K562 (cell line): ENCODE measurements at regions not wholly inside any gene's neighbourhood (a gene's known extent, or its start where the extent isn't known, plus 50 kb on each side); places are given as distances from the start of the nearest gene placed in this dataset.

Source experiments
- ATAC-seq: fragments of 200-7000 bp; cut with Tn5 transposase; 3 replicates; pipeline ENCODE4 v1.9.1; 2020; ENCODE audit warnings: moderate library complexity
- BruUV-seq: library from RNA; stranded (reverse); fragments of 400-500 nt; replicated peaks from 2 replicates; lab custom pipeline; 2021; lab: Mats Ljungman, UMichigan
- CTCF ChIA-PET: fragments of 300-600 bp; formaldehyde crosslinking; extraction: SDS; loops from one replicate; lab custom pipeline; 2021; ENCODE audit warnings: low intra/inter-chr PET ratio; lab: Yijun Ruan, JAX
- POLR2A ChIA-PET: fragments of 300-600, 350-650 bp; sonication (Branson Sonifier 250); formaldehyde crosslinking; extraction: SDS; loops from one replicate; lab custom pipeline; 2021; ENCODE audit warnings: antibody characterized with exemption, inconsistent platforms; lab: Yijun Ruan, JAX
- DNase-seq, 4 experiments: peaks; one replicate each; pipeline versions ENCODE4 v3.0.0 to v3.0.0-alpha.2; 2011 to 2018; ENCODE audit warnings: low spot score in 3 of 4, mixed read lengths in 3 of 4; ENCODE audit errors: extremely low read depth in 1 of 4
- FAIRE-seq: peaks from 2 replicates; lab custom pipeline; 2011; peaks lifted over from hg19 to GRCh38; lab: Jason Lieb, UNC
- H2AFZ ChIP-seq: 2 replicates; pipeline ENCODE4 v1.6.0; 2011; ENCODE audit warnings: low read depth, low read length, control low read depth, inconsistent platforms
- H3K27ac ChIP-seq: fragments of 200-600 bp; 3 replicates; pipeline ENCODE4 v1.8.0; 2011; ENCODE audit warnings: low read depth, mild to moderate bottlenecking, control low read depth, inconsistent platforms, low read length, moderate library complexity, mixed read lengths; ENCODE audit errors: extremely low read depth
- H3K27me3 ChIP-seq, 2 experiments: fragments of 300-600 bp in 1 of 2; 2 replicates in 1 of 2; 3 replicates in 1 of 2; pipeline versions ENCODE4 v1.6.0 to v1.8.0; 2011; ENCODE audit warnings: inconsistent platforms in 2 of 2, low read length in 2 of 2, mild to moderate bottlenecking in 1 of 2, mixed read lengths in 1 of 2, moderate library complexity in 1 of 2; ENCODE audit not compliant: control insufficient read depth in 2 of 2, insufficient read depth in 2 of 2
- H3K36me3 ChIP-seq: fragments of 300-600 bp; 3 replicates; pipeline ENCODE4 v1.8.0; 2011; ENCODE audit warnings: mild to moderate bottlenecking, low read length, inconsistent platforms; ENCODE audit not compliant: control insufficient read depth, insufficient read depth
- H3K4me1 ChIP-seq, 2 experiments: fragments of 200-600 bp in 1 of 2; replicated peaks in 1 of 2; 2 replicates in 1 of 2; 3 replicates in 1 of 2; pipeline versions ENCODE4 v1.5.1 to v1.8.0; 2011; ENCODE audit warnings: inconsistent platforms in 2 of 2, low read length in 2 of 2, mild to moderate bottlenecking in 1 of 2, mixed read lengths in 1 of 2, moderate library complexity in 1 of 2; ENCODE audit not compliant: control insufficient read depth in 2 of 2, insufficient read depth in 2 of 2
- H3K4me2 ChIP-seq: 2 replicates; pipeline ENCODE4 v1.6.1; 2011; ENCODE audit warnings: low read length, control low read depth, inconsistent platforms, mixed read lengths; ENCODE audit not compliant: insufficient read depth
- H3K4me3 ChIP-seq: fragments of 200-600 bp; sonication (generic), shearing (Covaris generic); 2 replicates; pipeline ENCODE4 v1.5.1; 2016; ENCODE audit warnings: control low read depth, inconsistent platforms
- H3K79me2 ChIP-seq: fragments of 200-600 bp; 3 replicates; pipeline ENCODE4 v1.8.0; 2011; ENCODE audit warnings: low read length, inconsistent platforms; ENCODE audit not compliant: control insufficient read depth, insufficient read depth
- H3K9ac ChIP-seq, 2 experiments: 2 replicates each; pipeline versions ENCODE4 v1.6.0 to v1.6.1; 2011; ENCODE audit warnings: low read depth in 2 of 2, low read length in 2 of 2, control low read depth in 1 of 2, inconsistent platforms in 1 of 2, mild to moderate bottlenecking in 1 of 2, mixed read lengths in 1 of 2; ENCODE audit not compliant: insufficient read depth in 1 of 2
- H3K9me1 ChIP-seq: one replicate; pipeline ENCODE4 v1.6.0; 2011; ENCODE audit warnings: inconsistent platforms, mild to moderate bottlenecking, low read length, moderate library complexity; ENCODE audit not compliant: control insufficient read depth, insufficient read depth
- H3K9me3 ChIP-seq: replicated peaks from 2 replicates; pipeline ENCODE4 v1.5.1; 2011; ENCODE audit warnings: low read depth, low read length, inconsistent platforms; ENCODE audit not compliant: control insufficient read depth, insufficient read depth
- H4K20me1 ChIP-seq: replicated peaks from 2 replicates; pipeline ENCODE4 v1.6.1; 2011; ENCODE audit warnings: low read length, inconsistent platforms, mixed read lengths; ENCODE audit not compliant: control insufficient read depth, insufficient read depth
- NCOA1 ChIP-seq: fragments of 450-650 bp; IDR thresholded peaks from 2 replicates; pipeline ENCODE4 v1.6.1; 2016; ENCODE audit warnings: low read depth
- NUFIP1 ChIP-seq: fragments of 450-650 bp; IDR thresholded peaks from 2 replicates; pipeline ENCODE4 v1.6.1; 2018; ENCODE audit not compliant: partially characterized antibody
- PYGO2 ChIP-seq: fragments of 450-650 bp; IDR thresholded peaks from 2 replicates; pipeline ENCODE4 v1.6.1; 2016; ENCODE audit warnings: mild to moderate bottlenecking, missing genetic modification characterization, moderate library complexity, missing compliant biosample characterization
- SRF ChIP-seq, 2 experiments: fragments of 250-450, 450-650 bp in 1 of 2; sonication (Bioruptor Pico) in 1 of 2; sonication (generic) in 1 of 2; formaldehyde crosslinking; IDR thresholded peaks; 2 replicates each; pipeline versions ENCODE4 v1.5.0 to v1.5.1; 2020 to 2022; ENCODE audit warnings: mild to moderate bottlenecking in 1 of 2, missing genetic modification reagents in 1 of 2
- TEAD2 ChIP-seq: fragments of 450-650 bp; IDR thresholded peaks from 2 replicates; pipeline ENCODE4 v1.6.1; 2016; ENCODE audit warnings: missing genetic modification characterization, control low read depth, missing compliant biosample characterization
- ZC3H4 ChIP-seq: sonication (generic); formaldehyde crosslinking; IDR thresholded peaks from 2 replicates; pipeline ENCODE4 v1.9.0; 2021; ENCODE audit warnings: missing genetic modification reagents, borderline replicate concordance
- ZNF551 ChIP-seq: fragments of 250-450 bp; sonication (Bioruptor Pico); IDR thresholded peaks from 2 replicates; pipeline ENCODE4 v1.5.0; 2021; ENCODE audit warnings: mild to moderate bottlenecking, moderate library complexity
- WGBS: fragments of 100-300 bp; shearing (Covaris generic); methylation state at CpG from one replicate; pipeline ENCODE4 v1.1.6; 2016; ENCODE audit warnings: low coverage, mixed read lengths; ENCODE audit not compliant: insufficient coverage; ENCODE audit errors: missing lambda C conversion rate; 5-methylcytosine and 5-hydroxymethylcytosine counted together
- in situ Hi-C: fragments of 300-500 bp; cut with MboI; formaldehyde crosslinking; loops from 4 replicates; pipeline ENCODE4 v1.15.0; 2018; ENCODE audit warnings: inconsistent platforms, mixed read lengths
- intact Hi-C: fragments of 100-400 bp; cut with micrococcal nuclease; formaldehyde crosslinking; loops from 2 replicates; pipeline ENCODE4 v1.14.2; 2022
- TF ChIP-seq, protein P1 (sequence below): fragments of 150-350 bp; conservative IDR thresholded peaks from 2 replicates; pipeline ENCODE4 v1.6.1; 2014; ENCODE audit warnings: low read length
- TF ChIP-seq, protein P2 (sequence below): fragments of 450-650 bp; IDR thresholded peaks from 2 replicates; pipeline ENCODE4 v1.6.1; 2016; ENCODE audit warnings: borderline replicate concordance
- TF ChIP-seq, protein P3 (sequence below): fragments of 450-650 bp; IDR thresholded peaks from one replicate; pipeline ENCODE4 v1.6.1; 2018; ENCODE audit warnings: mild to moderate bottlenecking, moderate library complexity; ENCODE audit not compliant: partially characterized antibody

DNA sequence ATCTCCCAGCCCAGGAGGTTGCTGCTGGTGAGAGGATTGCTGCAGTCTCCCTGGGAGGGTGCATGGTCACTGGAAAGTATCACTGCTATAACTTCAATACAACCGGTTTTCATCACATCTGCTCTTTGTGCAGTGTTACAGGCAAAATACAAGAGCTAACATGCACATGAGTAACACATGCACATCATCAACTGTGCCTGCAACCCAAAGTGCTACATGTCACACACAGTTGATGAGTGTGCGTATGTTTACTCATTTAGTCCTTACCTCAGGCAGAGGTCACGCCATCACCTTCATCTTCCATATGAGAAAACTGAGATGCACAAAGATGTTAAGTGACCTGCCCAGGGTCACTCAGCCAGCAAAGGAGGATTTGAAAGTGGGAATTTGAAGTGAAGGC is 277.7 kb downstream of the FAM72C start:
- no peak for ATAC-seq
- no peak overlapping the region for H3K4me2 ChIP-seq
- FAIRE-seq, result no peak
- intact Hi-C loops, result no loop called here
- no peak overlapping the region for H3K27ac ChIP-seq
- no peak overlapping the region for H2AFZ ChIP-seq
- H4K20me1 ChIP-seq, result no peaks in the 10 kb centered on the region
- peaks cover 3 to 6% of the 10 kb centered on the region in 2 experiments; a peak in 2 of 5 replicates for H3K4me1 ChIP-seq
- no peak for DNase-seq
- no peak overlapping the region for H3K9ac ChIP-seq
- no peaks in the 10 kb centered on the region for H3K79me2 ChIP-seq
- no TSS peak for BruUV-seq
- POLR2A ChIA-PET, result no interaction called here
- no peaks in the 10 kb centered on the region for H3K36me3 ChIP-seq
- no peaks in the 10 kb centered on the region for H3K9me3 ChIP-seq
- TF ChIP-seq, protein P1, sequence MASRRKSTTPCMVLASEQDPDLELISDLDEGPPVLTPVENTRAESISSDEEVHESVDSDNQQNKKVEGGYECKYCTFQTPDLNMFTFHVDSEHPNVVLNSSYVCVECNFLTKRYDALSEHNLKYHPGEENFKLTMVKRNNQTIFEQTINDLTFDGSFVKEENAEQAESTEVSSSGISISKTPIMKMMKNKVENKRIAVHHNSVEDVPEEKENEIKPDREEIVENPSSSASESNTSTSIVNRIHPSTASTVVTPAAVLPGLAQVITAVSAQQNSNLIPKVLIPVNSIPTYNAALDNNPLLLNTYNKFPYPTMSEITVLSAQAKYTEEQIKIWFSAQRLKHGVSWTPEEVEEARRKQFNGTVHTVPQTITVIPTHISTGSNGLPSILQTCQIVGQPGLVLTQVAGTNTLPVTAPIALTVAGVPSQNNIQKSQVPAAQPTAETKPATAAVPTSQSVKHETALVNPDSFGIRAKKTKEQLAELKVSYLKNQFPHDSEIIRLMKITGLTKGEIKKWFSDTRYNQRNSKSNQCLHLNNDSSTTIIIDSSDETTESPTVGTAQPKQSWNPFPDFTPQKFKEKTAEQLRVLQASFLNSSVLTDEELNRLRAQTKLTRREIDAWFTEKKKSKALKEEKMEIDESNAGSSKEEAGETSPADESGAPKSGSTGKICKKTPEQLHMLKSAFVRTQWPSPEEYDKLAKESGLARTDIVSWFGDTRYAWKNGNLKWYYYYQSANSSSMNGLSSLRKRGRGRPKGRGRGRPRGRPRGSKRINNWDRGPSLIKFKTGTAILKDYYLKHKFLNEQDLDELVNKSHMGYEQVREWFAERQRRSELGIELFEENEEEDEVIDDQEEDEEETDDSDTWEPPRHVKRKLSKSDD, result no peak
- H3K9me1 ChIP-seq, result no peaks in the 10 kb centered on the region
- peaks cover 4 to 10% of the 10 kb centered on the region in 2 experiments; a peak in 2 of 5 replicates for H3K27me3 ChIP-seq
- CTCF ChIA-PET, result no interaction called here
- WGBS, result 2% methylated on average over 3 of the region's 3 CpGs
- in situ Hi-C loops, result no loop called here
- H3K4me3 ChIP-seq, result no peak overlapping the region

DNA sequence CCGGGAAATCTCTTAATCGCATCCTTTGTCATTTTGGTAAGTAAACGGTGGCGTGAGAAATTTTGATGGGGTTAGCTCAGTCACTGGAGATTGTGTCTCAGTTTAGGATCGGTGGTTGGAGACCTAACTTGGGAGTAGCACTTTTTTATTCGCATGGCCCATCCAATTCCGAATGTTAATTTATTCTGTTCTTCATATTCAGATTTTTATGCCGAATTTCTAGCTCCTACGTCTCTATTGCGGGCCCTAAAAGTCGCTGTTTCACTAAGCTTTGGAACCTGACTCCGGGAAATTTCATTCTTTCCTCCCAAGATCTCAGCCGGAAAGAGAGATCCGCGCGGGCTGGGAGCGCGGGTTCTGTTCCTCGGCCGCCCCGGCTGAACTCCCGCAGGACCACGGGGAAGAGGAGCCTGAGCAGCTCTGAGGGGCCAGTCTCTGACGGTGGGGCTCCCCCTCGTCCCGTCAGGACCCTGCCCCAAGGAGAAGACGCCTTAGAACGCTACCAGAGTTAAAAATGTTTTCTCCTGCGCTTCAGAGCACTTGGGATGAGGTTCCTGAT is 279.7 kb downstream of the FAM72C start:
- H3K4me2 ChIP-seq, result no peak overlapping the region
- in situ Hi-C loops, result no loop called here
- CTCF ChIA-PET, result no interaction called here

More for the DNA sequence above, 279.7 kb downstream of the FAM72C start:
- H3K9me3 ChIP-seq, result no peaks in the 10 kb centered on the region
- FAIRE-seq, result no peak
- DNase-seq, result no peak
- TF ChIP-seq ZC3H4 (CRISPR knock-in tag) (no peak), TEAD2 (no peak), ZNF551 (CRISPR knock-in tag) (no peak), SRF (CRISPR knock-in tag; IDR thresholded peaks at IDR 0.05) (no peak), NCOA1 (no peak), NUFIP1 (no peak), PYGO2 (tag) (no peak)
- TF ChIP-seq, protein P2, sequence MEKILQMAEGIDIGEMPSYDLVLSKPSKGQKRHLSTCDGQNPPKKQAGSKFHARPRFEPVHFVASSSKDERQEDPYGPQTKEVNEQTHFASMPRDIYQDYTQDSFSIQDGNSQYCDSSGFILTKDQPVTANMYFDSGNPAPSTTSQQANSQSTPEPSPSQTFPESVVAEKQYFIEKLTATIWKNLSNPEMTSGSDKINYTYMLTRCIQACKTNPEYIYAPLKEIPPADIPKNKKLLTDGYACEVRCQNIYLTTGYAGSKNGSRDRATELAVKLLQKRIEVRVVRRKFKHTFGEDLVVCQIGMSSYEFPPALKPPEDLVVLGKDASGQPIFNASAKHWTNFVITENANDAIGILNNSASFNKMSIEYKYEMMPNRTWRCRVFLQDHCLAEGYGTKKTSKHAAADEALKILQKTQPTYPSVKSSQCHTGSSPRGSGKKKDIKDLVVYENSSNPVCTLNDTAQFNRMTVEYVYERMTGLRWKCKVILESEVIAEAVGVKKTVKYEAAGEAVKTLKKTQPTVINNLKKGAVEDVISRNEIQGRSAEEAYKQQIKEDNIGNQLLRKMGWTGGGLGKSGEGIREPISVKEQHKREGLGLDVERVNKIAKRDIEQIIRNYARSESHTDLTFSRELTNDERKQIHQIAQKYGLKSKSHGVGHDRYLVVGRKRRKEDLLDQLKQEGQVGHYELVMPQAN, result no peak
- TF ChIP-seq, protein P3, sequence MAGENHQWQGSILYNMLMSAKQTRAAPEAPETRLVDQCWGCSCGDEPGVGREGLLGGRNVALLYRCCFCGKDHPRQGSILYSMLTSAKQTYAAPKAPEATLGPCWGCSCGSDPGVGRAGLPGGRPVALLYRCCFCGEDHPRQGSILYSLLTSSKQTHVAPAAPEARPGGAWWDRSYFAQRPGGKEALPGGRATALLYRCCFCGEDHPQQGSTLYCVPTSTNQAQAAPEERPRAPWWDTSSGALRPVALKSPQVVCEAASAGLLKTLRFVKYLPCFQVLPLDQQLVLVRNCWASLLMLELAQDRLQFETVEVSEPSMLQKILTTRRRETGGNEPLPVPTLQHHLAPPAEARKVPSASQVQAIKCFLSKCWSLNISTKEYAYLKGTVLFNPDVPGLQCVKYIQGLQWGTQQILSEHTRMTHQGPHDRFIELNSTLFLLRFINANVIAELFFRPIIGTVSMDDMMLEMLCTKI, result no peak
- no peak for ATAC-seq
- no TSS peak for BruUV-seq
- H3K4me1 ChIP-seq, result peaks cover 0 to 4% of the 10 kb centered on the region in 2 experiments; a peak in 2 of 5 replicates
- H4K20me1 ChIP-seq, result no peaks in the 10 kb centered on the region
- H3K36me3 ChIP-seq, result no peaks in the 10 kb centered on the region
- H2AFZ ChIP-seq, result no peak overlapping the region
- H3K4me3 ChIP-seq, result no peak overlapping the region
- POLR2A ChIA-PET, result no interaction called here
- H3K9ac ChIP-seq, result no peak overlapping the region
- no peaks in the 10 kb centered on the region for H3K9me1 ChIP-seq
- peaks cover 4 to 10% of the 10 kb centered on the region in 2 experiments; a peak in 2 of 5 replicates for H3K27me3 ChIP-seq
- H3K79me2 ChIP-seq, result no peaks in the 10 kb centered on the region
- no peak overlapping the region for H3K27ac ChIP-seq
- 32% methylated on average over 29 of the region's 29 CpGs for WGBS
- intact Hi-C loops, result no loop called here
